SK-N-SH treated with all-trans-retinoic acid at 6 μM for 48 hours (cell line): ENCODE measurements at regions not wholly inside any gene's neighbourhood (a gene's known extent, or its start where the extent isn't known, plus 50 kb on each side); places are given as distances from the start of the nearest gene placed in this dataset.

Experiments
- ESRRG ChIP-seq: fragments of 250-450 bp; sonication (Bioruptor Pico); IDR thresholded peaks from 2 replicates; pipeline ENCODE4 v1.6.1; 2021; ENCODE audit warnings: mild to moderate bottlenecking
- PATZ1 ChIP-seq: fragments of 250-450 bp; sonication (Bioruptor Pico); IDR thresholded peaks from 2 replicates; pipeline ENCODE4 v1.8.0; 2020; ENCODE audit warnings: mild to moderate bottlenecking, moderate library complexity, borderline replicate concordance
- SNAI2 ChIP-seq: fragments of 250-450 bp; sonication (Bioruptor Pico); IDR thresholded peaks from 2 replicates; pipeline ENCODE4 v1.5.0; 2020; ENCODE audit warnings: mild to moderate bottlenecking, moderate library complexity
- TCF4 ChIP-seq: fragments of 250-450 bp; sonication (Bioruptor Pico); IDR thresholded peaks from 2 replicates; pipeline ENCODE4 v1.8.0; 2021; ENCODE audit warnings: mild to moderate bottlenecking, moderate library complexity, borderline replicate concordance
- ZFP30 ChIP-seq: fragments of 450-650 bp; formaldehyde crosslinking; IDR thresholded peaks from 2 replicates; pipeline ENCODE4 v1.5.0; 2022; ENCODE audit warnings: mild to moderate bottlenecking, moderate library complexity
- ZNF70 ChIP-seq: fragments of 450-650 bp; formaldehyde crosslinking; IDR thresholded peaks from 2 replicates; pipeline ENCODE4 v1.5.0; 2020; ENCODE audit warnings: mild to moderate bottlenecking, moderate library complexity
- ZNF8 ChIP-seq: fragments of 450-650 bp; formaldehyde crosslinking; IDR thresholded peaks from 2 replicates; pipeline ENCODE4 v1.5.0; 2020; ENCODE audit warnings: mild to moderate bottlenecking, moderate library complexity

- no peak for TF ChIP-seq ZNF70 (CRISPR knock-in tag)
- no peak for TF ChIP-seq ESRRG
- no peak for TF ChIP-seq ZNF8 (CRISPR knock-in tag)
- TF ChIP-seq PATZ1 (CRISPR knock-in tag) = no peak
- TF ChIP-seq ZFP30 = no peak
- TF ChIP-seq TCF4 (CRISPR knock-in tag) = no peak
- TF ChIP-seq SNAI2 = no peak
These were observed 174.4 kb downstream of the PCSK1 start for GRCh38 chr5:96258692-96259091.
